HS-5 (cell line): ENCODE measurements at regions not wholly inside any gene's neighbourhood (a gene's known extent, or its start where the extent isn't known, plus 50 kb on each side); places are given as distances from the start of the nearest gene placed in this dataset.

Source experiments
- DNase-seq: peaks from one replicate; pipeline ENCODE4 v3.0.0-alpha.2; 2012; ENCODE audit warnings: low read depth

- DNase-seq = no peak
These were observed 81.3 kb upstream of the C21orf91 start for GRCh38 chr21:17900281-17900989.

GRCh38 chr21:17889171-17889570, 70.0 kb upstream of the C21orf91 start:
- DNase-seq = no peak

DNA sequence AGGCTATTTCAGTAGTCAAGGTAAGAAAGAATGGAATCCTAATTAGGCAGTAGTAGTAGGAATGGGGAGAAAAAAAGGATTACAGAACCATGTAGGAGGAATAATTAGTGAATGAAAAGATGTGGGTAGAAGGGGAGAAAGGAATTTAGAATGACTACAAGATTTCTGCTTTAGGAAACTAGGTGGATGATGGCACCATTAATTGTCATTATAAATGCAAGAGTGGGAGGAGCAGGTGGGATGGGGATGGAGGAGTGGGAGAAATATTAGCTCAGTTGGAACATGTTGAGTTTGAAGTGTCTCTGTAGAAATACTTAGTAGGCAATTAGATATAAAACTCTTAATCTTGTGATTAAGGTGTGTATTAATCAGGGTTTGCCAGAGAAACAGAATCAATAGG, 50.0 kb upstream of the C21orf91 start:
- no peak for DNase-seq
